H1 (cell line): ENCODE measurements at regions not wholly inside any gene's neighbourhood (a gene's known extent, or its start where the extent isn't known, plus 50 kb on each side); places are given as distances from the start of the nearest gene placed in this dataset.
A peak's percentile ranks its signal among the peaks of the same experiment; 100 is the strongest.

Experiments
- MAX ChIP-seq: IDR thresholded peaks from 2 replicates; pipeline ENCODE4 v1.6.1; 2012; ENCODE audit warnings: inconsistent platforms
- SRF ChIP-seq: IDR thresholded peaks from 2 replicates; pipeline ENCODE4 v1.6.1; 2011; ENCODE audit warnings: mild to moderate bottlenecking, low read depth, low read length, moderate library complexity

GRCh38 chr15:81809543-81809942 lies 236.3 kb downstream of the MEX3B start (continued):
- TF ChIP-seq SRF = no peak
- TF ChIP-seq MAX = peak; percentile 61
